ENCODE measurements at regions not wholly inside any gene's neighbourhood (a gene's known extent, or its start where the extent isn't known, plus 50 kb on each side); places are given as distances from the start of the nearest gene placed in this dataset.

- TF ChIP-seq CTCF (IDR thresholded peaks at IDR 0.05; ENCODE audit: extremely low read depth, insufficient read depth, missing control alignments), result no peak
- DNase-seq (ENCODE audit: low spot score), result no peak
- in situ Hi-C loops (cut with MboI; ENCODE audit: low pct_unique_long_range_greater_than_20kb, low sequenced_read_pairs, unreplicated experiment), result no loop called here
Measured at GRCh38 chr5:111563031-111563822, 50.9 kb upstream of the STARD4 start.

- DNase-seq (ENCODE audit: low spot score), result no peak
- TF ChIP-seq CTCF (IDR thresholded peaks at IDR 0.05; ENCODE audit: extremely low read depth, insufficient read depth, missing control alignments), result no peak
- in situ Hi-C loops (cut with MboI; ENCODE audit: low pct_unique_long_range_greater_than_20kb, low sequenced_read_pairs, unreplicated experiment), result no loop called here
Measured at GRCh38 chr5:111562561-111562960, 50.2 kb upstream of the STARD4 start.

Measured in GM13977 (cell line).